KMS-11 (cell line): ENCODE measurements at regions not wholly inside any gene's neighbourhood (a gene's known extent, or its start where the extent isn't known, plus 50 kb on each side); places are given as distances from the start of the nearest gene placed in this dataset.

ENCODE experiments used
- H2AFZ ChIP-seq: fragments of 200-600 bp; sonication (generic); 2 replicates; pipeline ENCODE4 v1.6.1; 2016; ENCODE audit warnings: antibody characterized with exemption, mixed run types, low read depth
- H3K27ac ChIP-seq: fragments of 200-600 bp; sonication (generic); 2 replicates; pipeline ENCODE4 v1.6.1; 2016; ENCODE audit warnings: mild to moderate bottlenecking, mixed run types
- H3K27me3 ChIP-seq: fragments of 200-600 bp; sonication (generic); 2 replicates; pipeline ENCODE4 v1.6.1; 2017; ENCODE audit warnings: mild to moderate bottlenecking, low read depth, mixed run types, moderate library complexity; ENCODE audit not compliant: insufficient read depth
- H3K36me3 ChIP-seq: fragments of 200-600 bp; sonication (generic); 2 replicates; pipeline ENCODE4 v1.6.1; 2017; ENCODE audit warnings: mild to moderate bottlenecking, mixed run types; ENCODE audit not compliant: insufficient read depth
- H3K4me1 ChIP-seq: fragments of 200-600 bp; sonication (generic); 2 replicates; pipeline ENCODE4 v1.6.1; 2016; ENCODE audit warnings: mild to moderate bottlenecking, low read depth, mixed run types; ENCODE audit not compliant: poor library complexity, severe bottlenecking
- H3K4me2 ChIP-seq: fragments of 200-600 bp; sonication (generic); 2 replicates; pipeline ENCODE4 v1.7.0; 2016; ENCODE audit warnings: mild to moderate bottlenecking, mixed run types
- H3K4me3 ChIP-seq: fragments of 200-600 bp; sonication (generic); IDR thresholded peaks from 2 replicates; pipeline ENCODE4 v1.6.1; 2017; ENCODE audit warnings: low read depth, low read length, mixed read lengths; ENCODE audit not compliant: insufficient read depth
- H3K79me2 ChIP-seq: fragments of 200-600 bp; sonication (generic); 2 replicates; pipeline ENCODE4 v1.6.1; 2016; ENCODE audit warnings: low read depth, mixed run types; ENCODE audit not compliant: insufficient read depth
- H3K9ac ChIP-seq: fragments of 200-600 bp; sonication (generic); 2 replicates; pipeline ENCODE4 v1.6.1; 2016; ENCODE audit warnings: mild to moderate bottlenecking, mixed run types
- H4K20me1 ChIP-seq: fragments of 200-600 bp; sonication (generic); 2 replicates; pipeline ENCODE4 v1.6.1; 2016; ENCODE audit warnings: mild to moderate bottlenecking, mixed run types; ENCODE audit not compliant: insufficient read depth
- TF ChIP-seq, protein P1 (sequence below): fragments of 200-600 bp; sonication (generic); conservative IDR thresholded peaks from 2 replicates; pipeline ENCODE4 v1.6.1; 2017; ENCODE audit warnings: low read depth, mild to moderate bottlenecking, antibody characterized with exemption, low read length, moderate library complexity, mixed read lengths

DNA sequence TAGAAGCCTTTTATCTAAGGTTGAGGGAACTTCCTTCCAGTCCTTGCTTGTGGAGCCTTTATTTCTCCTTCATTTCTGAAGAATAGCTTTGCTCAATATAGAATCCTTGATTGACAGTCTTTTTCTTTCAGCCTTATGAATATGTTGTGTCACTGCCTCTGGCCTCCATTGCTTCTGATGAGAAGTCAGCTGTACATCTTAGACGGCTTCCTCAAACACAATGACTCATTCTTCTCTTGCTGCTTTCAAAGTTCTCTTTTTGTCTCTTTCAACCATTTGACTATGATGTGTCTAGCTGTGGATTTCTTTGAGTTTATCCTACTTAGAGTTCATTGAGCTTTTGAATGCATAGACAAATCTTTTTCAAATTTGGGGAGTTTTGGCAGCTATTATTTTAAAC lies 893.2 kb downstream of the BRD1 start:
- no peak overlapping the region for H3K9ac ChIP-seq
- H3K27ac ChIP-seq: no peak overlapping the region
- no peaks in the 10 kb centered on the region for H3K4me1 ChIP-seq
- no peak overlapping the region for H3K4me2 ChIP-seq
- no peak overlapping the region for H2AFZ ChIP-seq
- H3K4me3 ChIP-seq: no peak overlapping the region
- H4K20me1 ChIP-seq: no peaks in the 10 kb centered on the region
- H3K36me3 ChIP-seq: no peaks in the 10 kb centered on the region
- TF ChIP-seq, protein P1, sequence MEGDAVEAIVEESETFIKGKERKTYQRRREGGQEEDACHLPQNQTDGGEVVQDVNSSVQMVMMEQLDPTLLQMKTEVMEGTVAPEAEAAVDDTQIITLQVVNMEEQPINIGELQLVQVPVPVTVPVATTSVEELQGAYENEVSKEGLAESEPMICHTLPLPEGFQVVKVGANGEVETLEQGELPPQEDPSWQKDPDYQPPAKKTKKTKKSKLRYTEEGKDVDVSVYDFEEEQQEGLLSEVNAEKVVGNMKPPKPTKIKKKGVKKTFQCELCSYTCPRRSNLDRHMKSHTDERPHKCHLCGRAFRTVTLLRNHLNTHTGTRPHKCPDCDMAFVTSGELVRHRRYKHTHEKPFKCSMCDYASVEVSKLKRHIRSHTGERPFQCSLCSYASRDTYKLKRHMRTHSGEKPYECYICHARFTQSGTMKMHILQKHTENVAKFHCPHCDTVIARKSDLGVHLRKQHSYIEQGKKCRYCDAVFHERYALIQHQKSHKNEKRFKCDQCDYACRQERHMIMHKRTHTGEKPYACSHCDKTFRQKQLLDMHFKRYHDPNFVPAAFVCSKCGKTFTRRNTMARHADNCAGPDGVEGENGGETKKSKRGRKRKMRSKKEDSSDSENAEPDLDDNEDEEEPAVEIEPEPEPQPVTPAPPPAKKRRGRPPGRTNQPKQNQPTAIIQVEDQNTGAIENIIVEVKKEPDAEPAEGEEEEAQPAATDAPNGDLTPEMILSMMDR: no peak
- no peaks in the 10 kb centered on the region for H3K27me3 ChIP-seq
- H3K79me2 ChIP-seq: no peaks in the 10 kb centered on the region

DNA sequence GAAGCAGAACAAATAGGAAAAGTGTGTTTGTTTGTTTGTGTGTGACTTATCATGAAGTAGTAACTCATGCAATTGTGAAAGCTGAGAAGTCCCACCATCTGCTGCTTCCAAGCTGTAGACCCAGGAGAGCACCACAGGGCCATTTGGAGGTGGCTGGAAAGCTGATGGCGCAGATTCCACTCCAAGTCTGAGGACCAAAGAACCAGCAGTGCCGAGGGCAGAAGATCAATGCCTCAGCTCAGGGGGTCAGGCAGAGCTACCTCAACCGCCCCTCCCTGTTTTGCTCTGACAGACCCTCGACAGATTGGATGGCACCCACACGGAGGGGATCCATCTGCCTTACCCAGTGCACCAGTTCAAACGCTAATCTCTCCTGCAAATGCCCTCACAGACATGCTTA lies 896.2 kb downstream of the BRD1 start:
- TF ChIP-seq, protein P1: no peak
- H2AFZ ChIP-seq: no peak overlapping the region
- no peak overlapping the region for H3K4me2 ChIP-seq
- H3K27ac ChIP-seq: no peak overlapping the region
- H3K4me3 ChIP-seq: no peak overlapping the region
- no peaks in the 10 kb centered on the region for H3K36me3 ChIP-seq
- no peaks in the 10 kb centered on the region for H3K27me3 ChIP-seq
- H3K4me1 ChIP-seq: no peaks in the 10 kb centered on the region
- no peak overlapping the region for H3K9ac ChIP-seq
- H4K20me1 ChIP-seq: no peaks in the 10 kb centered on the region
- no peaks in the 10 kb centered on the region for H3K79me2 ChIP-seq

- H3K4me3 ChIP-seq: no peak overlapping the region
- TF ChIP-seq, protein P1: no peak
- no peaks in the 10 kb centered on the region for H3K4me1 ChIP-seq
- H4K20me1 ChIP-seq: no peaks in the 10 kb centered on the region
- H2AFZ ChIP-seq: no peak overlapping the region
- H3K9ac ChIP-seq: no peak overlapping the region
- no peaks in the 10 kb centered on the region for H3K27me3 ChIP-seq
- H3K79me2 ChIP-seq: no peaks in the 10 kb centered on the region
- H3K27ac ChIP-seq: no peak overlapping the region
- no peak overlapping the region for H3K4me2 ChIP-seq
- no peaks in the 10 kb centered on the region for H3K36me3 ChIP-seq
Measured at GRCh38 chr22:48929276-48929790, 898.3 kb downstream of the BRD1 start.

DNA sequence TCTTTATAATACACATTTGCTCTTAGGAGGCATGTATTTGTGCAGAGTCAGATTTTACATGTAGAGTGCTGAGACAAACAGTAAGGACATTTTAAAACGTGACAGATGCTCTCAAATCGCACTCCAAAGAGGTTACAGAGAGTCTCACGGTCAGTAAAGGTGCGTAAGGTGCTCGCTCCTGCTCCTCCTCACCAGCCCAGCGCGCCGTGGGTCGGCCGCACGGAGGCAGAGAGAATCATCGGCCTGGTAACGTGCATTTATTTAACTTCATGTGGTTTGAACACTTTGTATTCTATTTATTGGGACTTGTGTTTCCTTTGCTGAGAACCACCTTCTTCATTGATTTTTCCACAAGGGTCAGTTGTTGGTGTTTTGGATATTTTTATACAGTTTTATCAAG lies 900.1 kb downstream of the BRD1 start:
- H2AFZ ChIP-seq: no peak overlapping the region

More for the DNA sequence above, 900.1 kb downstream of the BRD1 start:
- Histone ChIP-seq H3K27ac (no peak overlapping the region), H3K36me3 (no peaks in the 10 kb centered on the region), H3K4me1 (no peaks in the 10 kb centered on the region), H3K79me2 (no peaks in the 10 kb centered on the region), H3K9ac (no peak overlapping the region), H4K20me1 (no peaks in the 10 kb centered on the region), H3K4me2 (no peak overlapping the region), H3K27me3 (no peaks in the 10 kb centered on the region), H3K4me3 (no peak overlapping the region)
- TF ChIP-seq, protein P1: no peak
